HepG2 (cell line): ENCODE measurements at regions not wholly inside any gene's neighbourhood (a gene's known extent, or its start where the extent isn't known, plus 50 kb on each side); places are given as distances from the start of the nearest gene placed in this dataset.
A peak's percentile ranks its signal among the peaks of the same experiment; 100 is the strongest.

ENCODE experiments used
- ATAC-seq: fragments of 200-7000 bp; cut with Tn5 transposase; 3 replicates; pipeline ENCODE4 v1.9.1; 2020; ENCODE audit warnings: mild to moderate bottlenecking, moderate library complexity
- BruUV-seq: library from RNA; stranded (reverse); fragments of 400-500 nt; replicated peaks from 2 replicates; lab custom pipeline; 2021; lab: Mats Ljungman, UMichigan
- CTCF ChIA-PET: fragments of 300-600 bp; formaldehyde crosslinking; extraction: SDS; loops from one replicate; lab custom pipeline; 2021; ENCODE audit warnings: low total read pairs, inconsistent platforms, low intra/inter-chr PET ratio; lab: Yijun Ruan, JAX
- POLR2A ChIA-PET: fragments of 350-600 bp; sonication (Branson Sonifier 250); formaldehyde crosslinking; loops from one replicate; lab custom pipeline; 2020; ENCODE audit warnings: antibody characterized with exemption, inconsistent platforms; lab: Yijun Ruan, JAX
- DNase-seq: peaks from one replicate; pipeline ENCODE4 v3.0.0-alpha.2; 2015; ENCODE audit warnings: low spot score
- FAIRE-seq: peaks from 3 replicates; lab custom pipeline; 2011; peaks lifted over from hg19 to GRCh38; lab: Jason Lieb, UNC
- H2AFZ ChIP-seq: one replicate; pipeline ENCODE4 v1.6.1; 2011; ENCODE audit warnings: low read length, inconsistent platforms
- H3K27ac ChIP-seq: fragments of 300-600 bp; 3 replicates; pipeline ENCODE4 v1.8.0; 2011; ENCODE audit warnings: mixed run types, mild to moderate bottlenecking, mixed read lengths, low read length, inconsistent platforms; ENCODE audit not compliant: insufficient read depth; ENCODE audit errors: extremely low read length
- H3K27me3 ChIP-seq, 2 experiments: fragments of 200-600 bp in 1 of 2; 2 replicates in 1 of 2; 3 replicates in 1 of 2; pipeline versions ENCODE4 v1.6.0 to v1.8.0; 2011; ENCODE audit warnings: low read length in 2 of 2, mild to moderate bottlenecking in 2 of 2, moderate library complexity in 2 of 2, inconsistent platforms in 1 of 2; ENCODE audit not compliant: insufficient read depth in 2 of 2, control insufficient read depth in 1 of 2
- H3K36me3 ChIP-seq, 2 experiments: fragments of 200-600 bp in 1 of 2; replicated peaks in 1 of 2; 2 replicates in 1 of 2; 3 replicates in 1 of 2; pipeline versions ENCODE4 v1.5.1 to v1.8.0; 2011; ENCODE audit warnings: low read length in 2 of 2, inconsistent platforms in 1 of 2; ENCODE audit not compliant: insufficient read depth in 2 of 2, control insufficient read depth in 1 of 2
- H3K4me1 ChIP-seq: 2 replicates; pipeline ENCODE4 v1.5.1; 2012; ENCODE audit warnings: low read length, inconsistent platforms; ENCODE audit not compliant: insufficient read depth
- H3K4me2 ChIP-seq: 2 replicates; pipeline ENCODE4 v1.6.0; 2011; ENCODE audit warnings: low read depth, low read length, inconsistent platforms
- H3K4me3 ChIP-seq, 3 experiments: fragments of 200-600 bp in 1 of 3; sonication (generic), shearing (Covaris generic) in 1 of 3; replicated peaks in 1 of 3; 2 replicates each; pipeline ENCODE4 v1.5.1; 2011 to 2016; ENCODE audit warnings: low read length in 3 of 3, inconsistent platforms in 2 of 3, low read depth in 2 of 3, mild to moderate bottlenecking in 2 of 3, control low read depth in 1 of 3, mixed read lengths in 1 of 3; ENCODE audit not compliant: insufficient read depth in 1 of 3
- H3K79me2 ChIP-seq: one replicate; pipeline ENCODE4 v1.6.1; 2011; ENCODE audit warnings: low read length, inconsistent platforms; ENCODE audit not compliant: insufficient read depth
- H3K9ac ChIP-seq: 2 replicates; pipeline ENCODE4 v1.6.0; 2011; ENCODE audit warnings: mild to moderate bottlenecking, low read depth, low read length, inconsistent platforms; ENCODE audit not compliant: insufficient read depth
- H3K9me3 ChIP-seq: 2 replicates; pipeline ENCODE4 v1.5.1; 2012; ENCODE audit warnings: mild to moderate bottlenecking, low read length
- H4K20me1 ChIP-seq: 2 replicates; pipeline ENCODE4 v1.6.0; 2011; ENCODE audit warnings: inconsistent platforms, mild to moderate bottlenecking, low read length, moderate library complexity; ENCODE audit not compliant: insufficient read depth
- NR2C2 ChIP-seq: sonication (generic); formaldehyde crosslinking; IDR thresholded peaks from 2 replicates; pipeline ENCODE4 v1.4.0; 2020; ENCODE audit warnings: missing genetic modification reagents, mild to moderate bottlenecking, moderate library complexity, borderline replicate concordance
- POLR2AphosphoS5 ChIP-seq: IDR thresholded peaks from 2 replicates; pipeline ENCODE4 v1.6.1; 2012; ENCODE audit warnings: low read depth, low read length
- ZHX1 ChIP-seq: sonication (generic); formaldehyde crosslinking; IDR thresholded peaks from 2 replicates; pipeline ENCODE4 v1.8.1; 2022; ENCODE audit warnings: low read depth, mild to moderate bottlenecking, missing genetic modification reagents
- ZNF549 ChIP-seq: sonication (generic); formaldehyde crosslinking; IDR thresholded peaks from 2 replicates; pipeline ENCODE4 v1.5.0; 2020; ENCODE audit warnings: missing genetic modification reagents
- WGBS: methylation state at CpG from one replicate; pipeline ENCODE4 v1.1.6; 2017; ENCODE audit warnings: low lambda C conversion rate; 5-methylcytosine and 5-hydroxymethylcytosine counted together
- in situ Hi-C: cut with HindIII; loops from 2 replicates; pipeline ENCODE4 v1.10.0; 2017; ENCODE audit warnings: low pct_unique_long_range_greater_than_20kb; ENCODE audit not compliant: extremely low pct_ligation_motif_present
- intact Hi-C: fragments of 100-400 bp; cut with micrococcal nuclease; formaldehyde crosslinking; loops from one replicate; pipeline ENCODE4 v1.10.0; 2022; ENCODE audit not compliant: unreplicated experiment

- 0 out of 2 replicates have a peak, but pooled peaks have one; percentile 32 for TF ChIP-seq ZHX1 (CRISPR knock-in tag)
- TF ChIP-seq POLR2AphosphoS5, result peak; percentile 25; the same call in 1 of the 2 replicates
Observed at GRCh38 chr1:244969355-244970235, 105.3 kb upstream of the HNRNPU start (continued).

GRCh38 chr1:244968881-244969280, 104.5 kb upstream of the HNRNPU start:
- 0 out of 2 replicates have a peak, but pooled peaks have one; percentile 1 for TF ChIP-seq NR2C2 (CRISPR knock-in tag)
- no peak for TF ChIP-seq ZNF549
- POLR2A ChIA-PET, result interaction anchor here (1.0 to 3.6 kb wide), 7 partner anchors 76 to 135 kb away, joined by 3 to 21 read pairs (median 9); partner anchors contain the start of genes COX20 and HNRNPU
- Histone ChIP-seq H4K20me1 (no peaks in the 10 kb centered on the region), H2AFZ (no peak overlapping the region), H3K4me1 (peaks cover 41% of the 10 kb centered on the region), H3K4me3 (peak overlapping the region; percentile 65 to 75 (median 70); a peak in 5 of 6 replicates), H3K27ac (peak overlapping the region; percentile 98), H3K27me3 (no peaks in the 10 kb centered on the region; a peak in 1 of 5 replicates), H3K4me2 (peak overlapping the region; percentile 86), H3K9me3 (no peaks in the 10 kb centered on the region), H3K36me3 (no peaks in the 10 kb centered on the region), H3K79me2 (peaks cover 14% of the 10 kb centered on the region), H3K9ac (peak overlapping the region; percentile 95)
- CTCF ChIA-PET, result no interaction called here
- in situ Hi-C loops, result no loop called here
- BruUV-seq, result no TSS peak
- DNase-seq (no peak), ATAC-seq (no peak), FAIRE-seq (no peak)
- WGBS, result 45% methylated on average over 4 of the region's 4 CpGs
- intact Hi-C loops, result no loop called here
